Activated CD8-positive, alpha-beta memory T cell treated with anti-CD3 and anti-CD28 coated beads, Interleukin-2, amount 50 U/mL, for 24 hours (primary cell): ENCODE measurements at regions not wholly inside any gene's neighbourhood (a gene's known extent, or its start where the extent isn't known, plus 50 kb on each side); places are given as distances from the start of the nearest gene placed in this dataset.
"Not testable (repeated sequence)": the region's sequence is repeated elsewhere in the genome, so short reads cannot be mapped to it uniquely, and the experiment has no call there.

Source experiments
- DNase-seq: peaks from one replicate; pipeline ENCODE4 v3.0.0-alpha.2; 2020; ENCODE audit errors: extremely low read depth

DNA sequence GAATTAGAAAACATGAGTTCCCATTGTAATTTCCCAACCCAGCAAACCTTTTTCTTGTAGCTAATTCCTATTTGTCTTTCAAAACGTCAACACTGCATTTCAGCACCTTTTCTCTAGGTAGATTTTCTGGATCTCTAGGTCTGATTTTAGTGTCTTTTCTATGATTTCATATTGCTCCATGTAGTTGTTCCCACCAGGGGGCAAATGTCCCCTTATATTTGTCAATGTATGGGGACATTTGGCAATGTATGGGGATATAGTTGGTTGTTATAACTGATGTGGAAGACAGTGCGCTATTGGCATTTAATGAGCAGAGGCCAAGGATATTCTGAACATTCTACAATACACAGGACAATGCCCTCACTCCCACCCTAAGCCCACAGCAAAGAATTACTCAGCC is 273.9 kb upstream of the ADRA1B start:
- no peak for DNase-seq

DNA sequence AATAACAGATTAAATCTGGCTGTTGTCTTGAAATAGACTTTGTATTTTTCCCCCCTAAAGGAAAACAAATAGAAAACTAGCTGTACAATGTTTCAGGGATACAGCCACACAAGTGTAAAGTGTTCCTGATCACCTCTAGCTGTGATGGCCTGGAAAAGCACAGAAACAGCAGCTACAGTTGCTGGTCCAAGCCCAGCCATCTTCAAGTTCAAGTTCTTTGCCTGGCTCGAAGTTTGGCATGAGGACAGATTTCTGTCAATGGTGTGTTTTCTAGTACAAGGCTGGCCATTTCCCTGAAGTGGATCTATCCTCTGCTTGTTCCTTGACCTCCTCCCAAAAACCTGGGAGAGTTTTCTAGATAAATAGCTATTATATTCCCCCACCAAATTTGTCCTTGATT is 272.2 kb upstream of the ADRA1B start:
- DNase-seq = no peak

DNA sequence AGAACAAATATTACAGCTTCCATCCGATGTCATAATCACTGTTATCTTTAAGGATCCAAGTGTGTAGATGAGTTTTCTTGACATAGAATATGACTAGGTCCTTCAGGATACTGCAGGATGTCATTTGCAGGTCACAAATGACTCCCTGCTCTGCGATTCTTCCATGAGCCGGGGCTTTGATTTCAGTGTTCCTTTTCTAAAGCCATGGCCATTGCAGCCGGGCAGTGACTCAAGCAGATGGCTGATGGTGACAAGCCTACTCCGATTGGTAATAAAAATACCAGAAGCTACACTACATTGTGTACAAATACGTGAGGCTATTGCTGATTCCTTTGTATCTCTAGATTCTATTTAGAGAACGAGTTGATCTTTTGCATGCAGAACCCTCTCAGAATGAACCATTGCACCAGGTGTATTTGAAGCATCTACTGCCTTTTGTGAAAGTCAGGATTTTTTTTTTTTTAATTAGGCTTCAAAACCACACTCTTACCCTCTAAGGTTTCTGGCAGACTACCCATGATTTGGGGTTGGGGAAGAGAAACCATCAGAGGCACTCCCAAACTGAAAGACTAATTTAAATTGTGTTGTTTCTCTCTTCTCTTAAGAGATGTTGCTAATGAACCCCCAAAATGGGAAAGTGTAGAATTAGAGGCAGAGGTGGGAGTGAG is 271.0 kb upstream of the ADRA1B start:
- no peak for DNase-seq

DNA sequence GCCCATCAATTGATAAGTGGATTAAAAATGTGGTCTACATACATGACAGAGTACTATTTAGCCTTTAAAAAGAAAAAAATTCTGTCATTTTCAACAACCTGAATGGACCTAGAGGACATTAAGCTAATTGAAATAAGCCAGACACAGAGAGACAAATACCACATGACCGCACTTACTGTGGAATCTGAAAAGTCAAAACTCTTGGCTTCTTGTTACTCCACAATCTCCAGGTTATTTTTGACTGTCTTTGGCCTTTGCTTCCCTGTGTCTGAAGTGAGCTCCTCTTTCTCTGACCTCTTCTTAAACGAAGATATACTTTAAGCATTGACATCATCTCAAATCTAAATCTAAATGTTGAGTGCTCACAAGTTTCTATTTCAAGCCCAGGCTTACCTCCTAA is 265.5 kb upstream of the ADRA1B start:
- no peak for DNase-seq

DNA sequence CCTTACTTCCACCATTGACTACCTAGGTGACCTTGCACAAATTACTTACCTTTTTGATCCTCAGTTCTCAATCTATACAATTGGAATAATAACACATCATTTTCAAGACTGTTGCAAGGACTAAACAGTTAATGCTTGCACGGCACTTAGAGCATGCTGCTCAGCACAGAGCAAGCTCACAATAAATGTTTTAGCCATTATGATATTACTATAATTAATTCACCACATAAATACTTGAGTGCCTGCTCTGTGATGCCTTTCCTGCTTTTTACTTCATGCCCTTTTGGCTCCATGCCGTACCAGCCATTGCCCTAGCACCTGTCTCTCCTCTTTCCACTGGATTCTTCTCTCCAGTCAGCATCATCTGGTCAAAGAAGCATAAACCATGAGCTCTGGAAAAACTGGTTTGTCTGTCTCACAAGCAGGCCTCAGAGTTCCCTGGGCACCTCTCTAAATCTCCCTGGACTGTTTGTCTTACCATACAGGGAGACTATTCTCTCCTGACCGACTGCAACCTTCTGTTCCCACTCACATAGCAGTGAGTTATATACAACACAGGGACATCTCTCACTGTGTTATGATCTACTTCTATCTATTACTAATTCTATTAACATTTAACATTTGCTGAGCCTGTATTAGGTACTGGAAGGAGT is 260.4 kb upstream of the ADRA1B start:
- DNase-seq = no peak

DNA sequence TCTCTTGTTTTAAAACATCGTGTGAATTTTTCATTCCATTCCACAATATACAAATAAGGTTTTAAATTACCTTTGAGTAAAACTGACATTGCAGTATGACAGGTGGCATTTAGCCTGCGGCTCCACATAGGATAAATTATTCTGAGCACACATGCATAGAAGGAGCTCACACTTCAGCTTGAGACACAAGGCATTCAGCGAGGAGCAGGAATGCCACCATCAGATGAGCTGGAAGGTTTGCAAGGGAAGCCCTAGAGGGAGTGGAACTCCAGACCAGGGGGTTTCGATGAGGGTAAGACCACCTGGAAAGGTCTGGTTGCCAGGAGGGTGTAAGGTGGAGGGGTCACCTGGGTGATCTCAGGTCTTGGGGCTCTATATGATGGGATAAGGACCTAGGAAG is 259.0 kb upstream of the ADRA1B start:
- no peak for DNase-seq

DNA sequence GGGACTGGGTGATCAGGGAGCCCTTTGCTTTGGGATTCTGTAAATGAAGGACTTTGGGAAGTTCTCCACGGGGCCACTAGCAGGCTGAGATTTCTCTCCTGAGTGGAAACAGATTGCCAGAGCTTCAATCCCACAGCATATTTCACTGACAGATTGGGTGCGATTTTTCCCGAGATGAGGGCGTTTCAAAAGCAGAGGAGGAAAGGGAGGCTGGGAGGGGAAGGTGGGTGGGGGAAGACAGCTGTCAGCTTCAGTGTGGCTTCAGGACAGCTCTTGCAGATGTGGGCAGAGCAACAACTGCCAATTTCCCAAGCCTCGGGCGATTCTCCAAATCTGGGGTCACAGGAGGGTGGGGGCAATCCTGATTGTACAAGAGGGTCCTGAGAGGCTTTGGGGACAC is 258.5 kb upstream of the ADRA1B start:
- DNase-seq = no peak

DNA sequence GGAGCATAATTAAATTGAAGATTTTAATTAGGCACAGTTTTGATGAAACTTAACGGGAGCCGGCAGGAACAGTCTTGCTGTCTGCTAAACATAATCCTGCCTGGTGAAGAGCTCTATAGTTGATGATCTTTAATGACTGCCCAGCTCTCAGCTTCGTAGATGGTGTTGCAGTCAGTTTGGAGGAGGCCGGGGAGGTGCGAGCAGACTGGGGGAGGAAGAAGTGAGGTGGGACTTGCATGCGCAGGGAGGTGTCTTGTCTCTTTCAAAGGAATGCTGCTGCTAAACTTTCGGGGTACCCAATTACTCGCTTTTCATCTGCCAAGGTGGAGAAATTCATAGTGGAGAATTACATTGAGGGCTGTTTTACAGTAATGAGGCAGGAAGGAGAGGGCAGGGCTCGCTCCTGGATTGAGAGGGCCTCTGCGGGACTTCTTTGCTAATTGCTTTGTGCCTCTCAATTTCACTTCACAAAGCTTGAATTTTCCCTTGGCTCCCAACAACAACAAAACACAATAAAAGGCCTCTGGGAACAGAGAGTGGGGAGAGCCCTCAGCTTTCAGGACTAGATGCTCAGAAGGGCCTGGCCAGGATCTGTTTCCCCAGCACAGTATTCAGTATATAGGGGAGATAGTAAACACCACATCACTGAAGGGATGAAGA is 257.9 kb upstream of the ADRA1B start:
- DNase-seq = no peak

DNA sequence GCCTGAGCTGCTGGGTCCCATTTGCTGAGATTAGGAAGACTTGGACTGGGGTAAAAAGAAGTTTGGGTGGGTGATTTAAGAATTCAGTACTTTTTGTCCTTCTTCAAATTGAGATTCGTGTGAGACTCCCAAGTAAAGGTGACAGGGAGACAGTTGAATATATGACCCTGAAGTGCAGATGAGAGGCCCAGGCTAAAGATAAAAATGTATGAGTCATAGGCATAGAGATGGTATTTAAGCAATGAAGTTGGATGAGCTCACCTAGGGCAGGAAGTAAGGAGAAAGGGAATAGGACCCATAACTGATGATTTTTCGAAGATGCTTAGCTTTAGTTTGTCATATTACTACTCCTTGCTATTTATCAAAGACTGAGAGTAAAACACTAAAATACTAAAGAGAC is 255.9 kb upstream of the ADRA1B start:
- DNase-seq = no peak

DNA sequence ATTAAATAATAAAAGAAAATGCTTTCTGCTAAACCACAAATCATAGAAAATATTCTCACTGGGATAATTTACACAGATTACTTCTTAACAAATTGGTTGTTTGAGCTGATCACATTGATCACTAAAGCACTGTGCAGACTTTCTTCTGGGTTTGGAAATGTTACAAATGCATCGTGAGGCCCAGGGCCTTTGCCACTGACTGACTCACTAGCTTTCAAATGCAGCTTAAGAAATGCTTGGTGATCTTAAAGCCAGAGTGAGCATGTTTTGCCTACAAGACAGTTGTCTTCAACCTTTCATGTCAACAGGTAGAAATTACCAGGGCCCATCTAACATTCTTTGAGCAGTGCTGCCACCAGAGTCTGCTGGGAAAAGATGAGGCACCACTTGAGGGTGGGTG is 252.3 kb upstream of the ADRA1B start:
- DNase-seq = no peak

DNA sequence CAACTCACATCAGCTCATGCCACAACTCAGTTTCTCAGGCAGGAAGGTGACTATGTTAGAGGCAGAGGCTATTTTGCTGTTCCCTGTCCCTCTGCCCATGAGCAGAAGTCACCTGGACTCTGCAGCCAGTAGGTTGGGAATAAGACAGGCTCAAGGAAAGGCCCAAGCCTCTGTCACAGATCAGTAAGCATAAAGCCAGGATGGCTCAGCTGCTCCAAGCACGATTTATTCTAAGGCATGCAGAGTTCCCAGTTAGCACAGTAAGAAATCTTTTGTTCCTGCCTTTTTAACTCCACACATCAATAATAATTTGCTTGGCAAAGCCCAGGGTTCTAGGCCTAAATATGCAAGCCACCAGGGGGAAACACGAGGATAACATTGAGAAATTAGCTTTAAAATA is 249.0 kb upstream of the ADRA1B start:
- DNase-seq = no peak

DNA sequence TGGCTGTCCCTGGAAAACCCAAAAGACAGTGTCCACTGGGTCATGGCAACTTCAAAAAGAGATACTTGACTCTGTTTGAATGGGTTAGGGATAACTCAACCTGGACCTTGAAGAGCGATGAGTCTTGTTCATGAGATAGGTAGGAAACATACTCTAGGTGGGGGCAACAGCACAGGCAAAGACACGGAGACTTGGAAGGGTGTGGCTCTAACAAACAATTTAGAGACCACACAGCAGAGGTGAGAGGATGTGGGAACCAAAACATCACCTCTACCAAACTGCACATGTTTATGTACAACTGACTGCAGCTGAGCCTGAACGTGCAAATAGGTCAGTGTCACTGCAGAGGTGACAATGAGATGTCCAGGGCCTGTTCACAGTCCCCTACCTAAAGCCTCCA is 247.7 kb upstream of the ADRA1B start:
- no peak for DNase-seq

DNA sequence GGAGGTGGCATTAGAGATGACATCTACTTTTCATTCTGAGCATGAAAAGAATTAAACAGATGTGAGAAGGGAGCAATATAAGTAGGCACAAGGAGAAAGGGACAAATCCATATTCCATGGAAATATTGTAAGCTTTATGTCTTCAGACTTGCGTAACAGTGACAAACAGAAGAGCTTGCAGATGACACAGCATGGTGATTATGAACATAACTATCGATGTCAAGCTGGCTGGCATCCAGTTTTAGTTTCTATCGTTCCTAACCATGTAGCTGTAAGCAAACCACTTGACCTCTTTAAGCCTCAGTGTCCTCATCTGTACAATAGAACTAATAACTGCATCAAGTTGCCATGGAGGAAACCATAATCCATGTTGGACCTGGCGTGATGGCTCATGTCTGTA is 246.7 kb upstream of the ADRA1B start:
- DNase-seq = no peak

DNA sequence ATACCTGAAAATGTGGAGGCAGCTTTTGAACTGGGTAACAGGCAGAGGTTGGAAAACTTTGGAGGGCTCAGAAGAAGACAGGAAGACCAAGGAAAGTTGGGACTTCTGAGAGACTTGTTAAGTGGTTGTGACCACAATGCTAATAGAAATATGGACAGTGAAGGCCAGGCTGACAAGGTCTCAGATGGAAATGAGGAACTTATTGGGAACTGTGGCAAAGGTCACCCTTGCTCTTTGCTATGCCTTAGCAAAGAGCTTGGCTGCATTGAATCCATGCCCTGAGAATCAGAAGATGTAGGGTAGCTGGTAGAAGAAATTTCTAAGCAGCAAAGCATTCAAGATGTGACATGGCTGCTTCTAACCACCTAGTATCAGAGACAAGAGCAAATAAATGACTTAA is 244.4 kb upstream of the ADRA1B start:
- no peak for DNase-seq

DNA sequence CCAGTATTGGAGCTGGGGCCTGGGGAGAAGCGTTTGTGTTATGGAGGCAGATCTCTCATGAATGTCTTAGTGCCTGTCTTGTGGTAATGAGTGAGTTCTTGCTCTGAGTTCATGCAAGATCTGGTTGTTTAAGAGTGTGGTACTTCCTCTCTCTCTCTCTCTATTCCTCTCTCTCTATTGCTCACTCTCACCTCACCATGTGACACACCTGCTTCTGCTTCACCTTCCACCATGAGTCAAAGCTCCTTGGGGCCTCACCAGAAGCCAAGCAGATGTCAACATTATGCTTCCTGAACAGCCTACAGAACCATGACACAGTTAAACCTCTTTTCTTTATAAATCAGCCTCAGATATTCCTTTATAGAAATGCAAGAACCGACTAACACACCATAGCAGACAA is 242.7 kb upstream of the ADRA1B start:
- DNase-seq = no peak

DNA sequence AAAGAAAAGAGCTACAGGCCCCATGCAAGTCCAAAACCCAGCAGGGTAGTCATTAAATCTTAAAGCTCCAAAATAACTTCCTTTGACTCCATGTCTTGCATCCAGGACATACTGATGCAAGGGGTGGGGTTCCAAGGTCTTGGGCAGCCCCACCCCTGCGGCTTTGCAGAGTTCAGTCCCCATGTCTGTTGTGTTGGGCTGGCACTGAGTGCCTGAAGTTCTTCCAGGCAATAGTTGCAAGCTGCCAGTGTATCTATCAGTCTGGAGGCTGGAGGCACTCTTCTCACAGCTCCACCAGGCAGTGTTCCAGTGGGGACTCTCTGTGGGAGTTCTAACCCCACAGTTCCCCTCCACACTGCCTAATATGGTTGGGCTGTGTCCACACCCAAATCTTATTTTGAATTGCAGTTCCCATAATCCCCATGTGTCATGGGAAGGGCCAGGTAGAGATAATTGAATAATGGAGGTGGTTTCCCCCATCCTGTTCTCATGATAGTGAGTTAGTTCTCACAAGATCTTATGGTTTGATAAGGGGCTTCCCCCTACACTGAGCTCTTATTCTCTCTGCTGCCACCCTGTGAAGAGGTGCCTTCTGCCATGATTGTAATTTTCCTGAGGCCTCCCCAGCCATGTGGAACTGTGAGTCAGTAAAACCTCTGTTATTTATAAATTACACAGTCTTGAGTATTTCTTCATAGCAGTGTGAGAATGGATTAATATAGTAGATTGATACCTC is 237.5 kb upstream of the ADRA1B start:
- DNase-seq = no peak

DNA sequence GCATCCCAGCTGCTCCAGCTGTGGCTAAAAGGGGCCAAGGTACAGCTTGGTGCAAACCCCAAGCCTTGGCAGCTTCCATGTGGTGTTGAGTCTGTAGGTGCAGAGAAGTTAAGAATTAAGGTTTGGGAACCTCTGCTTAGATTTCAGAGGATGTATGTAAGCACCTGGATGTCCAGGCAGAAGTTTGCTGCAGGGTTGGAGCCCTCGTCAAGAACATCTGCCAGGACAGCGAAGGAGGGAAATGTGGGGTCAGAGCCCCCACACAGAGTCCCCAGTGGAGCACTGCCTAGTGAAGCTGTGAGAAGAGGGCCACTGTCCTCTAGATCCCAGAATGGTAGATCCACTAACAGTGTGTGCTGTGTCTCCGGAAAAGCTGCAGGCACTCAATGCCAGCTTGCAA is 236.2 kb upstream of the ADRA1B start:
- no peak for DNase-seq

DNA sequence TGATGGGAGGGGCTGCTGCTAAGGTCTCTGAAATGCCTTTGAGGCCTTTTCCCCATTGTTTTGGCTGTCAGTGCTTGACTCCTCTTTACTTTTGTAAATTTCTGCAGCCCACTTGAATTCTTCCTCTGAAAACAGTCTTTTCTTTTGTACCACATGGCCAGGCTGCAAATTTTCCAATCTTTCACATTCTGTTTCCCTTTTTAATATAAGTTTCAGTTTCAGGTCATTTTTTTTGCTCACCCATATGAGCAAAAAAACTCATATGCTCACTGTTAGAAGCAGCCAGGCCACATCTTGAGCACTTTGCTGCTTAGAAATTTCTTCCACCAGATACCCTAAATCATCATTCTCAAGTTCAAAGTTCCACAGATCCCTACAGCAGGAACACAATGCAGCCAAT is 234.6 kb upstream of the ADRA1B start:
- no peak for DNase-seq

DNA sequence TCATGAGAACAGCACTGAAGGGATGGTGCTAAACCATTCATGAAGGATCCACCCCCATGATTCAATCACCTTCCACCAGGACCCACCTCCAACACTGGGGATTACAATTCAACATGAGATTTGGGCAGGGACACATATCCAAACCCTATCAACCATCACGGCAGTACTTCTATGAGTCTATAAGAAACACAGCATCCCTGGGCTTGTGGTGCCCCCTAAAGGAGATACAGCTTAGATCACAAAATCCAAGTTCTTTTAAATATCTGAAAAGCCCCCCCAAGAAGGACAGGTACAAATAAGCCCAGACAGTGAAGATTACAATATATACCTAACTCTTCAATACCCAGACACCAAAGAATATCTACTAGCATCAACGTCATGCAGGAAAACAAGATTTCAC is 233.7 kb upstream of the ADRA1B start:
- no peak for DNase-seq

DNA sequence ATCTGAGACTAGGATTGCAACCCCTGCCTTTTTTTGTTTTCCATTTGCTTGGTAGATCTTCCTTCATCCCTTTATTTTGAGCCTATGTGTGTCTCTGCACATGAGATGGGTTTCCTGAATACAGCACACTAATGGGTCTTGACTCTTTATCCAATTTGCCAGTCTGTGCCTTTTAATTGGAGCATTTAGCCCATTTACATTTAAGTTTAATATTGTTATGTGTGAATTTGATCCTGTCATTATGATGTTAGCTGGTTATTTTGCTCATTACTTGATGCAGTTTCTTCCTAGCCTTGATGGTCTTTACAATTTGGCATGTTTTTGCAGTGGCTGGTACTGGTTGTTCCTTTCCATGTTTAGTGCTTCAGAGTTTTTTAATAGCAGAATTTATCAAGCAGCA is 228.4 kb upstream of the ADRA1B start:
- not testable (repeated sequence) for DNase-seq

DNA sequence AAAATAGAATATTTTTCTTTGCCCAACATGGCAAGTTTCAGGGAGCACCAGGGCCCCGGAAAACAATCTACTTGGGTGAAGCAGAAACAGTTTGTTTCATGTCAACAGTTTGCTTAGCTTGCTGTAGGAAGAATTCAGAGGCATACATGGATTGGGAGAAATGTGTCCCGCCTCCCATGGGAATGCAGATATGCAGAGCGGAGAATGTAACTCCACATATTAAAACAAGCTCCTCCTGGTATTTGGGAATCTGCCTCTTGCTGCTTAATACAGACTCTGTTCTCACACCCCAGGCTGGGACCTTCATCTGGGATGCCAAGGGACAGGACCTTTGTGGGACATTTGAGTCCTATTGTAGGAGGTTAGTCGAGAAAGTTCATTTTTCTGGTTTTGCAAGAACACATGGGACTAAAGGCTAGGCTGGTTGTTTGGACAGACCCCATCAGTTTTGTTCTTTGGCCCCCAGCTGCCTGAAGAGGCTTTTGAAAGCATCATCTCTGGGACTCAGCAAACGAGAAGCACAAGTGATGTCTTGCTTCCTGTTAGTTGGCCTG is 220.5 kb upstream of the ADRA1B start:
- no peak for DNase-seq

DNA sequence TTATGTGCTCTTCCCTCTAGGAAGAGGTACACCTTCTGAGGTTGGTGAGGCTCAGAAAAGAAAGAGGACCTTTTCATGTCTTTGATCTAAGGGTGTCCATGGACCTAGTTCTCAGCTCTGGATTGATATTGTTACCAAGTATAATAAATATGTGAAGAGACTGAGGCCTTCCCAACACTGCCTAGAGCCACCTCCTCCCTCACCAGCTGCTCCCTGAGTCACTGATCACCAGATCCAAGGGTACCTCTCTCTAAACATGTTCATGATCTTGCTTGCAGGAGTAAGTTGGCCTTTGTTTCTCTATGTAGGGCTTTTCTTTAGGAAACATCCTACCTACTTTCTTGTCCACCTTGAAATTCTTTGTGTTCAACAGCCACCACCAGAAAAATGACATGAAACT is 218.8 kb upstream of the ADRA1B start:
- no peak for DNase-seq

DNA sequence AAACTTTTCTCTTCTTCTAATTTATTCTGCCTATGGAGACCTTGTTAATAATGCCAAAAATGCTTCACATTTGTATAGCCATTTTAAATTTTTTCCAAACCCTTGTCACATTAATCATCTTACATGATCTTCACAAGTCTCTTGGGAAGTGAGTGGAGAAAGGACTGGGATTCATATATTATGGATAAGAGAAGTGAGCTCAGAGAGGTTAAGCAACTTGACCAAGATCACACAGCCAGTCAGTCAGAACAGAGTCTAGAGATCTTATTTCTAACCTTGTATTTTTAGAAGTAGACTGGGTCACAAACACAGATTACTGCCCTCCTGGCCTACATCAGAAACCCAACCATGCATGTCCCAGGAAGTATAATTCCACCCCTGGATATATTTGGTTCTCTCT is 218.0 kb upstream of the ADRA1B start:
- no peak for DNase-seq
